DOHH2 (cell line): ENCODE measurements at regions not wholly inside any gene's neighbourhood (a gene's known extent, or its start where the extent isn't known, plus 50 kb on each side); places are given as distances from the start of the nearest gene placed in this dataset.

Source experiments
- H3F3A ChIP-seq: fragments of 200-600 bp; sonication (generic), shearing (Covaris generic); 2 replicates; pipeline ENCODE4 v1.6.0; 2016; ENCODE audit warnings: antibody characterized with exemption, mild to moderate bottlenecking; ENCODE audit not compliant: control insufficient read depth, insufficient read depth
- H3K27ac ChIP-seq: fragments of 200-600 bp; sonication (generic); 2 replicates; pipeline ENCODE4 v1.5.1; 2014; ENCODE audit warnings: low read depth, mild to moderate bottlenecking, low read length, moderate library complexity
- H3K27me3 ChIP-seq: fragments of 200-600 bp; sonication (generic); 2 replicates; pipeline ENCODE4 v1.6.1; 2014; ENCODE audit warnings: mild to moderate bottlenecking, low read length, mixed read lengths; ENCODE audit not compliant: control insufficient read depth
- H3K36me3 ChIP-seq: fragments of 200-600 bp; sonication (generic); 2 replicates; pipeline ENCODE4 v1.6.1; 2014; ENCODE audit warnings: mild to moderate bottlenecking, low read length, moderate library complexity, mixed read lengths; ENCODE audit not compliant: control insufficient read depth
- H3K4me1 ChIP-seq: fragments of 200-600 bp; sonication (generic); 2 replicates; pipeline ENCODE4 v1.6.1; 2014; ENCODE audit warnings: mild to moderate bottlenecking, low read length, mixed read lengths; ENCODE audit not compliant: control insufficient read depth
- H3K4me2 ChIP-seq: fragments of 200-600 bp; sonication (generic); 2 replicates; pipeline ENCODE4 v1.6.0; 2014; ENCODE audit warnings: mild to moderate bottlenecking, low read length, moderate library complexity
- H3K4me3 ChIP-seq: fragments of 200-600 bp; sonication (generic); 2 replicates; pipeline ENCODE4 v1.5.1; 2014; ENCODE audit warnings: mild to moderate bottlenecking, low read length, mixed read lengths
- H3K79me2 ChIP-seq: fragments of 200-600 bp; sonication (generic); 2 replicates; pipeline ENCODE4 v1.6.1; 2014; ENCODE audit warnings: mild to moderate bottlenecking, low read length, mixed read lengths; ENCODE audit not compliant: control insufficient read depth
- H3K9me2 ChIP-seq: fragments of 200-600 bp; sonication (generic); replicated peaks from 2 replicates; pipeline ENCODE4 v1.6.1; 2014; ENCODE audit warnings: mild to moderate bottlenecking, low read length, mixed read lengths; ENCODE audit not compliant: control insufficient read depth
- H3K9me3 ChIP-seq: fragments of 200-600 bp; sonication (generic); 2 replicates; pipeline ENCODE4 v1.6.1; 2014; ENCODE audit warnings: antibody characterized with exemption, low read length, mixed read lengths; ENCODE audit not compliant: control insufficient read depth, insufficient read depth
- H4K20me1 ChIP-seq: fragments of 200-600 bp; sonication (generic); 2 replicates; pipeline ENCODE4 v1.6.0; 2014; ENCODE audit warnings: low read depth, mild to moderate bottlenecking, antibody characterized with exemption, low read length, moderate library complexity; ENCODE audit not compliant: control insufficient read depth, insufficient read depth
- EZH2phosphoT487 ChIP-seq: fragments of 200-600 bp; sonication (generic); IDR thresholded peaks from 2 replicates; pipeline ENCODE4 v1.6.1; 2017; ENCODE audit warnings: borderline replicate concordance, mild to moderate bottlenecking, antibody characterized with exemption, low read length, moderate library complexity, mixed read lengths
- TF ChIP-seq, protein P1 (sequence below): fragments of 200-600 bp; sonication (generic); IDR thresholded peaks from one replicate; pipeline ENCODE4 v1.5.1; 2014; ENCODE audit warnings: antibody characterized with exemption, mild to moderate bottlenecking, low read depth, low read length; ENCODE audit not compliant: poor library complexity, severe bottlenecking

DNA sequence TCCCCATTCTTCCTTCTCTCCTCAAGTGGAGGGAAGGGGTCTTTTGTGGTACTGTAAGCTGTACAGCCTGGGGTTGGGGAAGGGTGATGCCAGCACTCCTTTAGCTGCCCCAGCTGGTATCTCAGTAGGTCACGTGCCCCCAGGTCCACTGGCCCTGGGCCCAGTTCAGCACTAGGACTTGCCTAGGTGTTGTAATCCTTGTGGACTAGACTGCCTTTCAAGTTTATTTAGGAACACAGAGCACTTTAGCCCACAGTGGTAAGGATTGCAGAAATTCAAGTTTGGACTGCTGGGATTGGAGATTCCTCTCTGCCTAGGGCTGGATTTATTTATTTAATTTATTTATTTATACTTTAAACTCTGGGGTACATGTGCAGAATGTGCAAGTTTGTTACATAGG, 569.6 kb downstream of the AACS start:
- H3K9me3 ChIP-seq, result no peaks in the 10 kb centered on the region
- no peaks in the 10 kb centered on the region for H4K20me1 ChIP-seq
- TF ChIP-seq, protein P1, sequence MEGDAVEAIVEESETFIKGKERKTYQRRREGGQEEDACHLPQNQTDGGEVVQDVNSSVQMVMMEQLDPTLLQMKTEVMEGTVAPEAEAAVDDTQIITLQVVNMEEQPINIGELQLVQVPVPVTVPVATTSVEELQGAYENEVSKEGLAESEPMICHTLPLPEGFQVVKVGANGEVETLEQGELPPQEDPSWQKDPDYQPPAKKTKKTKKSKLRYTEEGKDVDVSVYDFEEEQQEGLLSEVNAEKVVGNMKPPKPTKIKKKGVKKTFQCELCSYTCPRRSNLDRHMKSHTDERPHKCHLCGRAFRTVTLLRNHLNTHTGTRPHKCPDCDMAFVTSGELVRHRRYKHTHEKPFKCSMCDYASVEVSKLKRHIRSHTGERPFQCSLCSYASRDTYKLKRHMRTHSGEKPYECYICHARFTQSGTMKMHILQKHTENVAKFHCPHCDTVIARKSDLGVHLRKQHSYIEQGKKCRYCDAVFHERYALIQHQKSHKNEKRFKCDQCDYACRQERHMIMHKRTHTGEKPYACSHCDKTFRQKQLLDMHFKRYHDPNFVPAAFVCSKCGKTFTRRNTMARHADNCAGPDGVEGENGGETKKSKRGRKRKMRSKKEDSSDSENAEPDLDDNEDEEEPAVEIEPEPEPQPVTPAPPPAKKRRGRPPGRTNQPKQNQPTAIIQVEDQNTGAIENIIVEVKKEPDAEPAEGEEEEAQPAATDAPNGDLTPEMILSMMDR, result no peak
- no peak for TF ChIP-seq EZH2phosphoT487
- H3K9me2 ChIP-seq, result no peaks in the 10 kb centered on the region
- H3K27me3 ChIP-seq, result no peaks in the 10 kb centered on the region; the same call in 1 of the 2 replicates
- H3K79me2 ChIP-seq, result no peaks in the 10 kb centered on the region
- no peak overlapping the region for H3K4me2 ChIP-seq
- H3K4me3 ChIP-seq, result no peak overlapping the region
- no peaks in the 10 kb centered on the region for H3K36me3 ChIP-seq
- H3F3A ChIP-seq, result no peaks in the 10 kb centered on the region
- H3K27ac ChIP-seq, result no peak overlapping the region
- H3K4me1 ChIP-seq, result no peaks in the 10 kb centered on the region

DNA sequence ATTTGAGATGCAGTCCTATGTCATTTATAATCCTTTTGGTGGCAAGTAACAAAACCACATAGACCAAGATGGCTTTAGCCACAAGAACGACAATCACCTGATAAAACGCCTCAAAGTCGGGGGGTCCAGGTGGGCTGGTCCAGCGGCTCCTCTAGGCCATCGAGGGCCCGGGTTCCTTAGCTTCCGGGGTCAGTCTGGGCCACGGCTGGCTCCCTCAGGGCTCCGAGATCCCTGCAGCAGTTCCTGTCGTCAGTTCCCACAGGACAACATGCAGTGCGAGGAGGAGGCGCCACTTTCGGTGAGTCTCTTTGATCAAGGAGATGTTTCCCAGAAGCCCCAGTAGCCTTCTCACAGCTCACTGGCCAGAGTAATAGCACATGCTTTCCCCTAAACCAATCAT, 574.6 kb downstream of the AACS start:
- TF ChIP-seq, protein P1, result no peak
- TF ChIP-seq EZH2phosphoT487, result no peak
- Histone ChIP-seq H3K4me3 (no peak overlapping the region), H3K27me3 (no peaks in the 10 kb centered on the region; the same call in 1 of the 2 replicates), H3K9me3 (no peaks in the 10 kb centered on the region), H3F3A (no peaks in the 10 kb centered on the region), H3K27ac (no peak overlapping the region), H3K4me2 (no peak overlapping the region), H3K4me1 (no peaks in the 10 kb centered on the region), H4K20me1 (no peaks in the 10 kb centered on the region), H3K79me2 (no peaks in the 10 kb centered on the region), H3K36me3 (no peaks in the 10 kb centered on the region), H3K9me2 (no peaks in the 10 kb centered on the region)

DNA sequence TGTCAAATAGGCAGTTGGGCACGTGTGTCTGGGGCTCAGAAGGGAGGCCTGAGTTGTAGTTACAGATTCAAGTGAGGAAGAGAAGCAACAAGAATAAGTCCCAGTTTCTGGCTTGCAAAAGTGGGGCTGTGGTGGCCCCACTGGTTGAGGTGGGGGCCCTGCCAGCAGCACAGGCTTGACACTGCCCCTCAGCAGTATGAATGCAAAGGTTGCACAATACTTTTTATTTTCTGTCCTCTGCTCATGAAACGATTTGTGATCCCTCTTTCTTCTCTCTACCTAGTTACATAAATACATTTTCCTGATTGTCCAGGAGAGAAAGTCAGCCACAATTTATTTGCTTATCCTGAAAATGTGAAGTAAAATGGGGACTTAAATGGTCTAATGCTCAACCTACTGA, 577.8 kb downstream of the AACS start:
- no peaks in the 10 kb centered on the region for H4K20me1 ChIP-seq
- H3K27ac ChIP-seq, result no peak overlapping the region
- no peaks in the 10 kb centered on the region for H3K9me2 ChIP-seq
- no peak overlapping the region for H3K4me3 ChIP-seq
- no peak overlapping the region for H3K4me2 ChIP-seq
- H3F3A ChIP-seq, result no peaks in the 10 kb centered on the region
- no peaks in the 10 kb centered on the region for H3K9me3 ChIP-seq
- no peaks in the 10 kb centered on the region for H3K4me1 ChIP-seq
- TF ChIP-seq, protein P1, result no peak
- no peak for TF ChIP-seq EZH2phosphoT487
- H3K79me2 ChIP-seq, result no peaks in the 10 kb centered on the region
- no peaks in the 10 kb centered on the region for H3K27me3 ChIP-seq
- no peaks in the 10 kb centered on the region for H3K36me3 ChIP-seq

DNA sequence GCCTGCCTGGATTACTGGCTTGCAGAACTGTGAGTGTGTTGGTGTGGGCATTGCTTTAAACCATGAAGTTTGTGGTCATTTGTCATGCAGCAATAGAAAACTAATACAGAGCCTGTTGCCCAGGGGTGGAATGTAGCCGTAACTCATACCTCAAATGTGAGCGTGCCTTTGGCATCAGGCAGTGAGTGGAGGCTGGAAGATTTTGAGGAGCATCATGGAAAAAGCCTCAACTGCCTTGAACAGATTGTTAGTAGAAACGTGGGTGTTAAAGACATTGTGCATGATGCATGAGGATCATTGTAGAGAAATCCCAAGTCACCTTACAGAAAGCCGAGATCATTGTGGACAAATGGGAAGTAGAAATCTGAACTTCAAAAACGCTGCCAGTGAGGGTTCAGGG, 580.5 kb downstream of the AACS start:
- Histone ChIP-seq H3K79me2 (no peaks in the 10 kb centered on the region), H3K36me3 (no peaks in the 10 kb centered on the region), H3K9me2 (no peaks in the 10 kb centered on the region), H3K27ac (no peak overlapping the region), H3K4me3 (no peak overlapping the region), H3F3A (no peaks in the 10 kb centered on the region), H3K4me1 (no peaks in the 10 kb centered on the region), H3K27me3 (no peaks in the 10 kb centered on the region), H4K20me1 (no peaks in the 10 kb centered on the region), H3K9me3 (no peaks in the 10 kb centered on the region), H3K4me2 (no peak overlapping the region)
- TF ChIP-seq EZH2phosphoT487, result no peak
- TF ChIP-seq, protein P1, result no peak
